ENCODE measurements at regions not wholly inside any gene's neighbourhood (a gene's known extent, or its start where the extent isn't known, plus 50 kb on each side); places are given as distances from the start of the nearest gene placed in this dataset.
A peak's percentile ranks its signal among the peaks of the same experiment; 100 is the strongest.

- Mint-ChIP-seq H3K36me3 (ENCODE audit: low read depth) (no peaks in the 10 kb centered on the region), H3K27ac (ENCODE audit: unreplicated experiment) (no peak overlapping the region), H3K4me3 (no peak overlapping the region), H3K4me1 (no peaks in the 10 kb centered on the region), H3K27me3 (ENCODE audit: low read depth) (no peaks in the 10 kb centered on the region), H3K9me3 (peaks cover 5% of the 10 kb centered on the region)
- no peak for DNase-seq (ENCODE audit: low read depth, low spot score)
- TF ChIP-seq CTCF (conservative IDR thresholded peaks at IDR 0.05): no peak
These were observed 278.4 kb downstream of the RDH14 start for GRCh38 chr2:18282026-18282425.

GRCh38 chr2:18276583-18277075 lies 283.8 kb downstream of the RDH14 start:
- no peak for TF ChIP-seq CTCF (conservative IDR thresholded peaks at IDR 0.05)
- H3K4me3 Mint-ChIP-seq: no peak overlapping the region
- no peaks in the 10 kb centered on the region for H3K36me3 Mint-ChIP-seq (ENCODE audit: low read depth)
- DNase-seq (ENCODE audit: low read depth, low spot score): no peak
- no peaks in the 10 kb centered on the region for H3K27me3 Mint-ChIP-seq (ENCODE audit: low read depth)
- H3K27ac Mint-ChIP-seq (ENCODE audit: unreplicated experiment): peak overlapping the region; percentile 35
- no peaks in the 10 kb centered on the region for H3K4me1 Mint-ChIP-seq
- peaks cover 6% of the 10 kb centered on the region for H3K9me3 Mint-ChIP-seq

GRCh38 chr2:18273205-18273604 lies 287.2 kb downstream of the RDH14 start:
- no peak for TF ChIP-seq CTCF (conservative IDR thresholded peaks at IDR 0.05)
- Mint-ChIP-seq H3K27me3 (ENCODE audit: low read depth) (no peaks in the 10 kb centered on the region), H3K9me3 (peaks cover 4% of the 10 kb centered on the region), H3K36me3 (ENCODE audit: low read depth) (no peaks in the 10 kb centered on the region), H3K4me1 (no peaks in the 10 kb centered on the region), H3K4me3 (no peak overlapping the region), H3K27ac (ENCODE audit: unreplicated experiment) (no peak overlapping the region)
- no peak for DNase-seq (ENCODE audit: low read depth, low spot score)

GRCh38 chr2:18272148-18272494 lies 288.3 kb downstream of the RDH14 start:
- H3K36me3 Mint-ChIP-seq (ENCODE audit: low read depth): no peaks in the 10 kb centered on the region
- H3K27ac Mint-ChIP-seq (ENCODE audit: unreplicated experiment): no peak overlapping the region
- DNase-seq (ENCODE audit: low read depth, low spot score): no peak
- no peaks in the 10 kb centered on the region for H3K27me3 Mint-ChIP-seq (ENCODE audit: low read depth)
- H3K4me3 Mint-ChIP-seq: no peak overlapping the region
- H3K9me3 Mint-ChIP-seq: peaks cover 4% of the 10 kb centered on the region
- H3K4me1 Mint-ChIP-seq: no peaks in the 10 kb centered on the region
- TF ChIP-seq CTCF (conservative IDR thresholded peaks at IDR 0.05): no peak

- H3K4me1 Mint-ChIP-seq: no peaks in the 10 kb centered on the region
- DNase-seq (ENCODE audit: low read depth, low spot score): no peak
- no peak overlapping the region for H3K4me3 Mint-ChIP-seq
- TF ChIP-seq CTCF (conservative IDR thresholded peaks at IDR 0.05): no peak
- no peaks in the 10 kb centered on the region for H3K36me3 Mint-ChIP-seq (ENCODE audit: low read depth)
- H3K27ac Mint-ChIP-seq (ENCODE audit: unreplicated experiment): no peak overlapping the region
- peaks cover 4% of the 10 kb centered on the region for H3K9me3 Mint-ChIP-seq
- H3K27me3 Mint-ChIP-seq (ENCODE audit: low read depth): no peaks in the 10 kb centered on the region
These were observed 288.9 kb downstream of the RDH14 start for GRCh38 chr2:18271370-18272147.

All from neural crest cell (in vitro differentiated cells).